HCT116 (cell line): ENCODE measurements at regions not wholly inside any gene's neighbourhood (a gene's known extent, or its start where the extent isn't known, plus 50 kb on each side); places are given as distances from the start of the nearest gene placed in this dataset.

Experiments
- CEBPB ChIP-seq: IDR thresholded peaks from 2 replicates; pipeline ENCODE4 v1.6.1; 2012; ENCODE audit warnings: low read depth
- CTCF ChIP-seq, 3 experiments: fragments of 200-600 bp in 1 of 3; sonication (generic) in 1 of 3; IDR thresholded peaks in 2 of 3; conservative IDR thresholded peaks in 1 of 3; 2 replicates each; pipeline ENCODE4 v1.5.1; 2012 to 2017; ENCODE audit warnings: low read depth in 2 of 3, low read length in 2 of 3, antibody characterized with exemption in 1 of 3, borderline replicate concordance in 1 of 3, control low read depth in 1 of 3, mild to moderate bottlenecking in 1 of 3, mixed read lengths in 1 of 3, mixed run types in 1 of 3, moderate library complexity in 1 of 3; ENCODE audit not compliant: insufficient read depth in 1 of 3
- EZH2 ChIP-seq: fragments of 200-600 bp; sonication (generic); IDR thresholded peaks from 2 replicates; pipeline ENCODE4 v1.6.1; 2017; ENCODE audit warnings: antibody characterized with exemption, mixed run types
- JUND ChIP-seq: IDR thresholded peaks from 2 replicates; pipeline ENCODE4 v1.6.1; 2012
- POLR2A ChIP-seq: IDR thresholded peaks from 2 replicates; pipeline ENCODE4 v1.7.0; 2011; ENCODE audit warnings: borderline replicate concordance; ENCODE audit not compliant: insufficient read depth, insufficient read length; ENCODE audit errors: extremely low read depth
- POLR2AphosphoS5 ChIP-seq: IDR thresholded peaks from 2 replicates; pipeline ENCODE4 v1.6.1; 2011; ENCODE audit warnings: mild to moderate bottlenecking, low read depth, low read length, moderate library complexity
- TCF7L2 ChIP-seq: IDR thresholded peaks from 2 replicates; pipeline ENCODE4 v1.7.0; 2011; ENCODE audit warnings: borderline replicate concordance, inconsistent platforms; ENCODE audit not compliant: insufficient read depth, insufficient read length; ENCODE audit errors: extremely low read depth
- TF ChIP-seq, protein P1 (sequence below): IDR thresholded peaks from 2 replicates; pipeline ENCODE4 v1.6.1; 2012

DNA sequence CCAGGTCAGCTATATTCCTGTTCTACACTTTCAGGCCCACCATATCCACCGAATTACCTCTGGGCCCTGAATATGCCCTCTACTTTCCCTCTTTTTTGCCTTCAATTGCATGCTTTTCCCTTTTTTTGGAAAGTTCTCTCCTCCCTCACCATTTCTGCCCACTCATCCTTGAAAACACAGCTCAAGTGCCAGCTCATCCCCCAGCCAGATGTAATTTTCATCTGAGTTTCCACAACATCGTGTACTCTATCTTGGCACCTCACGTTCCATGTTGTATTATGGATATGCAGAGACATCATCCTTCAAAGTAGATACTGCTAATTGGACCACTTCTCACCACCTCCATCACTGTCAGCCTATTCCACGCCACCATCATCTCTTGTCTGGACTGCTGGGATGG, 129.8 kb upstream of the HSD17B12 start:
- TF ChIP-seq POLR2A (no peak), CTCF (IDR thresholded peaks at IDR 0.05 in 2 of 3, conservative IDR thresholded peaks at IDR 0.05 in 1 of 3; ENCODE audit: borderline replicate concordance in 1 of 3, insufficient read depth in 1 of 3, low read depth in 2 of 3, low read length in 2 of 3) (no peak), EZH2 (no peak), TCF7L2 (no peak), POLR2AphosphoS5 (no peak), JUND (no peak), CEBPB (no peak)
- TF ChIP-seq, protein P1, sequence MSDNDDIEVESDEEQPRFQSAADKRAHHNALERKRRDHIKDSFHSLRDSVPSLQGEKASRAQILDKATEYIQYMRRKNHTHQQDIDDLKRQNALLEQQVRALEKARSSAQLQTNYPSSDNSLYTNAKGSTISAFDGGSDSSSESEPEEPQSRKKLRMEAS = no peak
